Astrocyte (in vitro differentiated cells and primary cell): ENCODE measurements at regions not wholly inside any gene's neighbourhood (a gene's known extent, or its start where the extent isn't known, plus 50 kb on each side); places are given as distances from the start of the nearest gene placed in this dataset.

Experiments
- CTCF ChIP-seq: IDR thresholded peaks from 2 replicates; pipeline ENCODE4 v1.5.1; 2011; ENCODE audit warnings: low read depth, mild to moderate bottlenecking, inconsistent platforms, low read length, moderate library complexity; ENCODE audit not compliant: insufficient read depth
- EZH2 ChIP-seq: IDR thresholded peaks from 2 replicates; pipeline ENCODE4 v1.6.1; 2012; ENCODE audit warnings: mild to moderate bottlenecking, low read length, inconsistent platforms; ENCODE audit not compliant: insufficient read depth

GRCh38 chr9:8133606-8134005, 334.0 kb upstream of the DMAC1 start:
- TF ChIP-seq CTCF, result no peak
- no peak for TF ChIP-seq EZH2
